SK-N-SH treated with all-trans-retinoic acid at 6 μM for 48 hours (cell line): ENCODE measurements at regions not wholly inside any gene's neighbourhood (a gene's known extent, or its start where the extent isn't known, plus 50 kb on each side); places are given as distances from the start of the nearest gene placed in this dataset.
"Not testable (repeated sequence)": the region's sequence is repeated elsewhere in the genome, so short reads cannot be mapped to it uniquely, and the experiment has no call there.

ENCODE experiments used
- ATAC-seq: fragments of 200-7000 bp; cut with Tn5 transposase; 3 replicates; pipeline ENCODE4 v1.9.1; 2020; ENCODE audit warnings: mild to moderate bottlenecking, moderate library complexity
- ARNTL ChIP-seq: fragments of 450-650 bp; formaldehyde crosslinking; IDR thresholded peaks from 2 replicates; pipeline ENCODE4 v1.5.0; 2020; ENCODE audit warnings: low read depth, mild to moderate bottlenecking, moderate library complexity, borderline replicate concordance
- BACH2 ChIP-seq: fragments of 250-450 bp; sonication (Bioruptor Pico); IDR thresholded peaks from 2 replicates; pipeline ENCODE4 v1.9.0; 2021; ENCODE audit warnings: mild to moderate bottlenecking, borderline replicate concordance
- CSRNP3 ChIP-seq: fragments of 250-450 bp; sonication (Bioruptor Pico); IDR thresholded peaks from 2 replicates; pipeline ENCODE4 v1.5.1; 2021; ENCODE audit warnings: mild to moderate bottlenecking, moderate library complexity
- OSR1 ChIP-seq: fragments of 250-450 bp; sonication (Bioruptor Pico); IDR thresholded peaks from 2 replicates; pipeline ENCODE4 v1.8.0; 2022; ENCODE audit warnings: moderate library complexity, mild to moderate bottlenecking, inconsistent platforms
- RARB ChIP-seq: fragments of 250-450 bp; sonication (Bioruptor Pico); IDR thresholded peaks from 2 replicates; pipeline ENCODE4 v1.8.0; 2021; ENCODE audit warnings: mild to moderate bottlenecking, moderate library complexity
- SNAI2 ChIP-seq: fragments of 250-450 bp; sonication (Bioruptor Pico); IDR thresholded peaks from 2 replicates; pipeline ENCODE4 v1.5.0; 2020; ENCODE audit warnings: mild to moderate bottlenecking, moderate library complexity
- TCF4 ChIP-seq: fragments of 250-450 bp; sonication (Bioruptor Pico); IDR thresholded peaks from 2 replicates; pipeline ENCODE4 v1.8.0; 2021; ENCODE audit warnings: mild to moderate bottlenecking, moderate library complexity, borderline replicate concordance
- TOX ChIP-seq: fragments of 250-450 bp; sonication (Bioruptor Pico); IDR thresholded peaks from 2 replicates; pipeline ENCODE4 v1.8.0; 2021; ENCODE audit warnings: mild to moderate bottlenecking, moderate library complexity, borderline replicate concordance
- ZFP3 ChIP-seq: fragments of 250-450 bp; sonication (Bioruptor Pico); IDR thresholded peaks from 2 replicates; pipeline ENCODE4 v1.5.0; 2020; ENCODE audit warnings: mild to moderate bottlenecking, moderate library complexity
- ZFP30 ChIP-seq: fragments of 450-650 bp; formaldehyde crosslinking; IDR thresholded peaks from 2 replicates; pipeline ENCODE4 v1.5.0; 2022; ENCODE audit warnings: mild to moderate bottlenecking, moderate library complexity
- ZNF565 ChIP-seq: fragments of 450-650 bp; formaldehyde crosslinking; conservative IDR thresholded peaks from 2 replicates; pipeline ENCODE4 v1.5.0; 2020; ENCODE audit warnings: low read depth, mild to moderate bottlenecking, moderate library complexity
- ZNF70 ChIP-seq: fragments of 450-650 bp; formaldehyde crosslinking; IDR thresholded peaks from 2 replicates; pipeline ENCODE4 v1.5.0; 2020; ENCODE audit warnings: mild to moderate bottlenecking, moderate library complexity
- ZNF8 ChIP-seq: fragments of 450-650 bp; formaldehyde crosslinking; IDR thresholded peaks from 2 replicates; pipeline ENCODE4 v1.5.0; 2020; ENCODE audit warnings: mild to moderate bottlenecking, moderate library complexity
- TF ChIP-seq, protein P1 (sequence below): fragments of 250-450 bp; sonication (Bioruptor Pico); IDR thresholded peaks from 2 replicates; pipeline ENCODE4 v1.8.0; 2021; ENCODE audit warnings: low read depth, mild to moderate bottlenecking, moderate library complexity, borderline replicate concordance
- TF ChIP-seq, protein P2 (sequence below): fragments of 250-450 bp; sonication (Bioruptor Pico); IDR thresholded peaks from 2 replicates; pipeline ENCODE4 v1.8.0; 2020; ENCODE audit warnings: mild to moderate bottlenecking, moderate library complexity, borderline replicate concordance

GRCh38 chr1:58850636-58851035 is 66.8 kb upstream of the JUN start (continued):
- TF ChIP-seq ZNF565 (CRISPR knock-in tag) = no peak
- no peak for TF ChIP-seq ZFP30 (CRISPR knock-in tag)
- no peak for TF ChIP-seq TOX (CRISPR knock-in tag)
- TF ChIP-seq, protein P1, sequence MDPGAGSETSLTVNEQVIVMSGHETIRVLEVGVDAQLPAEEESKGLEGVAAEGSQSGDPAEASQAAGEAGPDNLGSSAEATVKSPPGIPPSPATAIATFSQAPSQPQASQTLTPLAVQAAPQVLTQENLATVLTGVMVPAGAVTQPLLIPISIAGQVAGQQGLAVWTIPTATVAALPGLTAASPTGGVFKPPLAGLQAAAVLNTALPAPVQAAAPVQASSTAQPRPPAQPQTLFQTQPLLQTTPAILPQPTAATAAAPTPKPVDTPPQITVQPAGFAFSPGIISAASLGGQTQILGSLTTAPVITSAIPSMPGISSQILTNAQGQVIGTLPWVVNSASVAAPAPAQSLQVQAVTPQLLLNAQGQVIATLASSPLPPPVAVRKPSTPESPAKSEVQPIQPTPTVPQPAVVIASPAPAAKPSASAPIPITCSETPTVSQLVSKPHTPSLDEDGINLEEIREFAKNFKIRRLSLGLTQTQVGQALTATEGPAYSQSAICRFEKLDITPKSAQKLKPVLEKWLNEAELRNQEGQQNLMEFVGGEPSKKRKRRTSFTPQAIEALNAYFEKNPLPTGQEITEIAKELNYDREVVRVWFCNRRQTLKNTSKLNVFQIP = no peak
- TF ChIP-seq ARNTL = no peak
- TF ChIP-seq ZFP3 = no peak
- no peak for TF ChIP-seq SNAI2 (CRISPR knock-in tag)

- ATAC-seq = no peak
- TF ChIP-seq CSRNP3 (CRISPR knock-in tag) (no peak), SNAI2 (CRISPR knock-in tag) (no peak), ZNF565 (CRISPR knock-in tag) (no peak)
- TF ChIP-seq, protein P2, sequence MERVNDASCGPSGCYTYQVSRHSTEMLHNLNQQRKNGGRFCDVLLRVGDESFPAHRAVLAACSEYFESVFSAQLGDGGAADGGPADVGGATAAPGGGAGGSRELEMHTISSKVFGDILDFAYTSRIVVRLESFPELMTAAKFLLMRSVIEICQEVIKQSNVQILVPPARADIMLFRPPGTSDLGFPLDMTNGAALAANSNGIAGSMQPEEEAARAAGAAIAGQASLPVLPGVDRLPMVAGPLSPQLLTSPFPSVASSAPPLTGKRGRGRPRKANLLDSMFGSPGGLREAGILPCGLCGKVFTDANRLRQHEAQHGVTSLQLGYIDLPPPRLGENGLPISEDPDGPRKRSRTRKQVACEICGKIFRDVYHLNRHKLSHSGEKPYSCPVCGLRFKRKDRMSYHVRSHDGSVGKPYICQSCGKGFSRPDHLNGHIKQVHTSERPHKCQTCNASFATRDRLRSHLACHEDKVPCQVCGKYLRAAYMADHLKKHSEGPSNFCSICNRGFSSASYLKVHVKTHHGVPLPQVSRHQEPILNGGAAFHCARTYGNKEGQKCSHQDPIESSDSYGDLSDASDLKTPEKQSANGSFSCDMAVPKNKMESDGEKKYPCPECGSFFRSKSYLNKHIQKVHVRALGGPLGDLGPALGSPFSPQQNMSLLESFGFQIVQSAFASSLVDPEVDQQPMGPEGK = no peak
These were observed 69.1 kb upstream of the JUN start for GRCh38 chr1:58852731-58853485.

DNA sequence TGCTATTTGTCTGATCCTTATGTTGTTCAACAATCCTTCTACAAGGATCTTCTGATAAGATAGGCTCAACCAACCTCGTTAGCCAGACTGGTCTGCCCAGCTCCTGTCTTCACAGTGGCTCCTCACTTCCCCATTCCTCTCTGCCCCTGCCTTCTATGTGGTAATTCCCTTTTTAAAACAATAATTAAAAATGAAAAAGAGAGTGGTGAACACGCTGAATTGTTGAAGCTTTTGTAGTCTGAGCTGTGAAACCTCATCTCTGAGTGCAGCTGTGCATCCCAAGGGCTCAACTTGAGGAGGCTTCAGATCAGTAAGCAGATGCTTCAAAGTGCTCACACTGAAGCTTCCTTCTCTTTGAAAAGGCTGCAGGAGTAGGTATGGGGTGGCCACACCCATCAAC is 70.7 kb upstream of the JUN start:
- no peak for TF ChIP-seq TCF4
- TF ChIP-seq ZNF8 = no peak
- ATAC-seq = no peak

- no peak for TF ChIP-seq BACH2 (CRISPR knock-in tag)
- TF ChIP-seq, protein P2 = no peak
- no peak for TF ChIP-seq RARB (CRISPR knock-in tag)
- no peak for TF ChIP-seq TOX (CRISPR knock-in tag)
- TF ChIP-seq ZNF70 (CRISPR knock-in tag) = no peak
- no peak for TF ChIP-seq ZFP3
- no peak for TF ChIP-seq OSR1 (CRISPR knock-in tag)
- no peak for TF ChIP-seq ZNF8
- TF ChIP-seq CSRNP3 (CRISPR knock-in tag) = no peak
- no peak for TF ChIP-seq ARNTL
- no peak for ATAC-seq
These were observed 71.7 kb upstream of the JUN start for GRCh38 chr1:58855274-58856165.

- not testable (repeated sequence) for ATAC-seq
These were observed 72.4 kb upstream of the JUN start for GRCh38 chr1:58856281-58856680.
